ENCODE measurements at regions not wholly inside any gene's neighbourhood (a gene's known extent, or its start where the extent isn't known, plus 50 kb on each side); places are given as distances from the start of the nearest gene placed in this dataset.

DNA sequence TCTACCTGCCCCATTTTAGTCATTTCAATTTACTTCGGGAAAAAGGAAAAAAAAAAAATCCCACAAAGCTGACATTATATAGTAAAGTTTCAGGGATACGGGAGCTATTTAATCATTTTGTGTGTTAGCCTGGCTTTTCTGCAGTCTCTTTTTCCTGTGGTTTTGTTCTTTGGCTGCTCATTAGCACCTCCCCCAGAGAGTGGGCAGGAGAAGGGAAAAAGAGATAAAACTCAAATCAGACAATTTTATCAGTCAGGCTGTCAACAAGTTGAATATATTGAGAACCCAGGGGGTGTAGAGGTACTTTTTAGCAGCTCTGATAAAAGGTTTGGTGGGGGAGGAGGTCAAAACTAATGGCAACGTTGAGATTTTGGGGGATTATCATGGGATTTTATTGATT is 559.0 kb upstream of the PSMD7 start:
- TF ChIP-seq EZH2 (IDR thresholded peaks at IDR 0.05; ENCODE audit: low read length, missing control alignments) (no peak), CTCF (conservative IDR thresholded peaks at IDR 0.05 in 1 of 2, IDR thresholded peaks at IDR 0.05 in 1 of 2; ENCODE audit: low read depth in 1 of 2, low read length in 2 of 2) (no peak)

Measured in fibroblast of lung (primary cell).